Parathyroid adenoma (tissue), 2 donors: ENCODE measurements at regions not wholly inside any gene's neighbourhood (a gene's known extent, or its start where the extent isn't known, plus 50 kb on each side); places are given as distances from the start of the nearest gene placed in this dataset.

Experiments used
- H2AFZ ChIP-seq: fragments of 300-600 bp; sonication (generic); one replicate; pipeline ENCODE4 v1.7.0; 2017; ENCODE audit warnings: antibody characterized with exemption, mild to moderate bottlenecking
- H3K27ac ChIP-seq: fragments of 300-600 bp; sonication (generic); one replicate; pipeline ENCODE4 v1.7.0; 2017
- H3K27me3 ChIP-seq: fragments of 300-600 bp; sonication (generic); one replicate; pipeline ENCODE4 v1.7.0; 2017; ENCODE audit warnings: low read length; ENCODE audit not compliant: control insufficient read depth, insufficient read depth
- H3K36me3 ChIP-seq: fragments of 300-600 bp; sonication (generic); one replicate; pipeline ENCODE4 v1.7.0; 2017; ENCODE audit warnings: low read length; ENCODE audit not compliant: control insufficient read depth, insufficient read depth
- H3K4me1 ChIP-seq: fragments of 300-600 bp; sonication (generic); one replicate; pipeline ENCODE4 v1.7.0; 2017; ENCODE audit warnings: control low read depth
- H3K4me2 ChIP-seq: fragments of 300-600 bp; sonication (generic); one replicate; pipeline ENCODE4 v1.7.0; 2017; ENCODE audit warnings: low read length
- H3K4me3 ChIP-seq: fragments of 300-600 bp; sonication (generic); one replicate; pipeline ENCODE4 v1.7.0; 2017; ENCODE audit warnings: low read depth, low read length
- H3K79me2 ChIP-seq: fragments of 300-600 bp; sonication (generic); one replicate; pipeline ENCODE4 v1.7.0; 2017; ENCODE audit warnings: control low read depth
- H3K9ac ChIP-seq: fragments of 300-600 bp; sonication (generic); one replicate; pipeline ENCODE4 v1.7.0; 2017; ENCODE audit warnings: mild to moderate bottlenecking
- H3K9me3 ChIP-seq: fragments of 300-600 bp; sonication (generic); one replicate; pipeline ENCODE4 v1.7.0; 2017; ENCODE audit warnings: low read length; ENCODE audit not compliant: control insufficient read depth
- CTCF ChIP-seq: fragments of 300-600 bp; sonication (generic); IDR thresholded peaks from one replicate; pipeline ENCODE4 v1.7.0; 2017; ENCODE audit warnings: antibody characterized with exemption, mild to moderate bottlenecking
- donor health status: primary hyperparathyroidism.

- H3K4me1 ChIP-seq, result no peaks in the 10 kb centered on the region
- H3K4me2 ChIP-seq, result no peak overlapping the region
- no peak overlapping the region for H3K4me3 ChIP-seq
- no peak overlapping the region for H2AFZ ChIP-seq
- H3K27me3 ChIP-seq, result no peaks in the 10 kb centered on the region
- H3K9me3 ChIP-seq, result no peaks in the 10 kb centered on the region
- no peaks in the 10 kb centered on the region for H3K36me3 ChIP-seq
- H3K79me2 ChIP-seq, result no peaks in the 10 kb centered on the region
- H3K27ac ChIP-seq, result no peak overlapping the region
- TF ChIP-seq CTCF, result no peak
- no peak overlapping the region for H3K9ac ChIP-seq
These were observed 219.7 kb upstream of the FGF13 start for GRCh38 chrX:138931212-138931611.

GRCh38 chrX:138930583-138930945, 219.0 kb upstream of the FGF13 start:
- H3K4me2 ChIP-seq, result no peak overlapping the region
- H3K36me3 ChIP-seq, result no peaks in the 10 kb centered on the region
- no peak overlapping the region for H3K4me3 ChIP-seq

GRCh38 chrX:138929926-138930582, 218.5 kb upstream of the FGF13 start:
- H2AFZ ChIP-seq, result no peak overlapping the region
- no peaks in the 10 kb centered on the region for H3K9me3 ChIP-seq
- no peak overlapping the region for H3K9ac ChIP-seq
- no peaks in the 10 kb centered on the region for H3K79me2 ChIP-seq
- H3K27me3 ChIP-seq, result no peaks in the 10 kb centered on the region
- no peaks in the 10 kb centered on the region for H3K4me1 ChIP-seq
- H3K4me3 ChIP-seq, result no peak overlapping the region
- H3K27ac ChIP-seq, result no peak overlapping the region
- no peaks in the 10 kb centered on the region for H3K36me3 ChIP-seq
- H3K4me2 ChIP-seq, result no peak overlapping the region
- TF ChIP-seq CTCF, result no peak

More at GRCh38 chrX:138930583-138930945, 219.0 kb upstream of the FGF13 start:
- H3K9me3 ChIP-seq, result no peaks in the 10 kb centered on the region
- H3K79me2 ChIP-seq, result no peaks in the 10 kb centered on the region
- H3K27me3 ChIP-seq, result no peaks in the 10 kb centered on the region
- no peak overlapping the region for H3K27ac ChIP-seq
- no peak for TF ChIP-seq CTCF
- no peak overlapping the region for H2AFZ ChIP-seq
- H3K9ac ChIP-seq, result no peak overlapping the region
- H3K4me1 ChIP-seq, result no peaks in the 10 kb centered on the region

GRCh38 chrX:138928737-138929459, 217.4 kb upstream of the FGF13 start:
- Histone ChIP-seq H3K27me3 (no peaks in the 10 kb centered on the region), H3K9me3 (no peaks in the 10 kb centered on the region), H3K4me3 (no peak overlapping the region), H3K9ac (no peak overlapping the region), H3K36me3 (no peaks in the 10 kb centered on the region), H3K27ac (no peak overlapping the region), H3K4me2 (no peak overlapping the region), H2AFZ (no peak overlapping the region), H3K79me2 (no peaks in the 10 kb centered on the region), H3K4me1 (no peaks in the 10 kb centered on the region)
- TF ChIP-seq CTCF, result no peak

- H3K9ac ChIP-seq, result no peak overlapping the region
- H3K79me2 ChIP-seq, result no peaks in the 10 kb centered on the region
- H3K4me3 ChIP-seq, result no peak overlapping the region
- no peak overlapping the region for H3K27ac ChIP-seq
- no peaks in the 10 kb centered on the region for H3K4me1 ChIP-seq
- no peaks in the 10 kb centered on the region for H3K36me3 ChIP-seq
- H2AFZ ChIP-seq, result no peak overlapping the region
- H3K9me3 ChIP-seq, result no peaks in the 10 kb centered on the region
- no peaks in the 10 kb centered on the region for H3K27me3 ChIP-seq
- no peak overlapping the region for H3K4me2 ChIP-seq
- TF ChIP-seq CTCF, result no peak
These were observed 213.8 kb upstream of the FGF13 start for GRCh38 chrX:138925330-138925729.
